Naive B cell (primary cell): ENCODE measurements at regions not wholly inside any gene's neighbourhood (a gene's known extent, or its start where the extent isn't known, plus 50 kb on each side); places are given as distances from the start of the nearest gene placed in this dataset.
A peak's percentile ranks its signal among the peaks of the same experiment; 100 is the strongest.

Experiments used
- ATAC-seq, 2 donors: fragments of 150-1000 bp; cut with Tn5 transposase; 2 replicates each; pipeline ENCODE4 v1.10.0; 2021; ENCODE audit warnings: low read depth in 2 of 2, mild to moderate bottlenecking in 2 of 2, moderate library complexity in 2 of 2
- DNase-seq: peaks from one replicate; pipeline ENCODE4 v3.0.0; 2022
- H3K27ac Mint-ChIP-seq, 6 donors: one replicate each; pipeline ENCODE4 v1.8.0; 2020 to 2022; ENCODE audit warnings: mild to moderate bottlenecking in 6 of 6, mixed read lengths in 6 of 6, moderate library complexity in 5 of 6, inconsistent platforms in 2 of 6
- H3K27me3 Mint-ChIP-seq, 3 donors: one replicate each; pipeline ENCODE4 v1.8.0; 2021 to 2022; ENCODE audit warnings: mixed read lengths in 3 of 3, mild to moderate bottlenecking in 1 of 3
- H3K36me3 Mint-ChIP-seq, 2 donors: one replicate each; pipeline ENCODE4 v1.8.0; 2020 to 2022; ENCODE audit warnings: mixed read lengths in 2 of 2, inconsistent platforms in 1 of 2, mild to moderate bottlenecking in 1 of 2
- H3K4me1 Mint-ChIP-seq, 3 donors: one replicate each; pipeline ENCODE4 v1.8.0; 2020 to 2022; ENCODE audit warnings: mixed read lengths in 3 of 3, inconsistent platforms in 1 of 3, mild to moderate bottlenecking in 1 of 3, moderate library complexity in 1 of 3
- H3K4me3 Mint-ChIP-seq, 8 donors: one replicate each; pipeline ENCODE4 v1.8.0; 2020 to 2022; ENCODE audit warnings: mild to moderate bottlenecking in 8 of 8, mixed read lengths in 8 of 8, moderate library complexity in 8 of 8, inconsistent platforms in 2 of 8
- H3K9me3 Mint-ChIP-seq, 7 donors: one replicate each; pipeline ENCODE4 v1.8.0; 2020 to 2022; ENCODE audit warnings: mixed read lengths in 7 of 7, mild to moderate bottlenecking in 5 of 7, inconsistent platforms in 2 of 7, moderate library complexity in 1 of 7

DNA sequence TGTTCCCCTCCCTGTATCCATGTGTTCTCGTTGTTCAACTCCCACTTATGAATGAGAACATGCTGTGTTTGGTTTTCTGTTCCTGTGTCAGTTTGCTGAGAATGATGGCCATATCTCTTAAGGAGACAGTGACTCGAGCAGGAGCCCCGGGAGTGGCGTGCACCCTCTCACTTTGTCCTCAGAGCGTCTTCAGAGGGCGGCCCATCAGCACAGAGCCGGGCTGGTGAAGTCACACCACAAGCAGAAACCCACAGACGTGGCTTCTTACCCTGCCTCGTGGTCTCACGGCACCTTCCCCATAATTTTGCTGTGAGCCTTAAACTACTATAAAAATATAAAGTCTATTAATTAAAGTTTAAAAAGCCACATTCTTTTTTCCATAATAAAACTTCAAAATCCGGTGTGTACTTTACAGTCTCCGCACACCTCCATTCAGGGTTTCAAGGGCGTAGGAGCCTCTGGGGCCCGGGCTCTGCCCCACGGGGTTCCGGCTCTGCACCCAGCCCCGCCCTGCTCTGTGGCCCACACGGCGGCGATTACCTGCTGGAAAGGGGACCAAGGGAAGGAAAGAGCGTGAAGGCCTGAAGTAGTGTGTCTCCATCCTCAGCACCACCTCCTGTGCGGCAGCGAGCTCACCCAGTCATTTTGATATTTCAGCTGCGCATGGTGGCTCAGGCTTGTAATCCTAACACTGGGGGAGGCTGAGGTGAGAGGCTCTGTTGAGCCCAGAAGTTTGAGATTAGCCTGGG is 101.3 kb upstream of the SOX1 start:
- no peak for ATAC-seq
- H3K9me3 Mint-ChIP-seq, result no peaks in the 10 kb centered on the region
- H3K36me3 Mint-ChIP-seq, result no peaks in the 10 kb centered on the region
- H3K27ac Mint-ChIP-seq, result no peak overlapping the region
- no peak for DNase-seq
- peaks cover 0 to 9% (median 8%) of the 10 kb centered on the region in 3 donors for H3K27me3 Mint-ChIP-seq
- no peaks in the 10 kb centered on the region for H3K4me1 Mint-ChIP-seq
- no peak overlapping the region for H3K4me3 Mint-ChIP-seq

DNA sequence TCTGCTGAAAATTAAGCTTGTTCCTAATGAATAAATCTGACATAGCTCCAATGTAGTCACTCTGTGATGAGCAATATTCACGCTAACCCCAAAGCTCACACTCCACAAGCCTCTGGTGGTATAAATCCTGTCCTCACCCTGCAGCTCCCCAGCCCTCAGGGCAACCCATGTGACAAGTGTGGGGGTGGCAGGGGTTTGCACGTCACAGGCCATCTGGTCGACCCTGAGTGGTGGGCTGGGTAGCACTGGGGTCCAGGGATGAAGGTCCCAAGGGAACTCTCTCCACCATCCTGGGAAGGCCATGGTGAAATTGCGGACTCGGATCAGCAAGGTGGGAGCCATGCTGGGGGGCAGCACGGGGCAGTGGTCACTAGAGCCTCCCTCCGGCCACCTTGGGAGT is 100.0 kb upstream of the SOX1 start:
- ATAC-seq (no peak), DNase-seq (no peak)
- Mint-ChIP-seq H3K27ac (no peak overlapping the region), H3K9me3 (no peaks in the 10 kb centered on the region), H3K27me3 (peaks cover 5 to 12% (median 9%) of the 10 kb centered on the region in 3 donors), H3K4me1 (no peaks in the 10 kb centered on the region), H3K36me3 (no peaks in the 10 kb centered on the region), H3K4me3 (no peak overlapping the region)

DNA sequence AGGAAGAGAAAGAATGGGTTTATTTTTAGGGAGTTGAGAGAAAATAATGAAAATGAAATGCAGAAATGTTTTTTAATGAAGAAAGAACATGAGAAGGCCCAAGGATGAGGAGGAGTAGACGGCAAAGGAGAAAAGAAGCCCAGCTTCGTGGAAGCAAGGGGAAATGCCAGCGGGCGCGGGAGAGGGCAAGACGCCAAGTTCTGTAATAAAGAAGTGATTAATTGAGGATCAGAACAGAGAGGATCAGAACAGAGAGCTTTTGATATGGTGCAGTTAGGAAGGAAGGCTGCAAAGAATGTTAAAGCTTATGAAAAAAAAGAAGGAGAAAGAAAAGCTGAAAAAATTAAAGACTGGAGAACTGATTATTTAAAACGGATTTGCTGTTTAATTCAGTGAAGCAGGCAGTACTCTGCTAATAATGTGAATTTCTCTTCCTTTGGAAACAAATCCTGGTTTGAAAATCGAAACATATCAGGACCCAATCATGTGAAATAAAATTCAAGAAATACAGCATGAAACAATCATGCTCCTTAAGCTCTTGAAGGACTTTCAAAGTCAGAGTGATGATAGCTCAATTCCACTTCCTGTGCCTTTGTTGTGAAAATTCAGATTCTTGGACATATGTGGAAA is 99.3 kb upstream of the SOX1 start:
- no peak for DNase-seq
- H3K4me3 Mint-ChIP-seq, result peak overlapping the region in 1 of 8 donors; percentile 64
- H3K27me3 Mint-ChIP-seq, result peaks cover 5 to 17% (median 9%) of the 10 kb centered on the region in 3 donors
- no peaks in the 10 kb centered on the region for H3K9me3 Mint-ChIP-seq
- H3K27ac Mint-ChIP-seq, result no peak overlapping the region
- ATAC-seq, result no peak
- H3K36me3 Mint-ChIP-seq, result no peaks in the 10 kb centered on the region
- no peaks in the 10 kb centered on the region for H3K4me1 Mint-ChIP-seq

DNA sequence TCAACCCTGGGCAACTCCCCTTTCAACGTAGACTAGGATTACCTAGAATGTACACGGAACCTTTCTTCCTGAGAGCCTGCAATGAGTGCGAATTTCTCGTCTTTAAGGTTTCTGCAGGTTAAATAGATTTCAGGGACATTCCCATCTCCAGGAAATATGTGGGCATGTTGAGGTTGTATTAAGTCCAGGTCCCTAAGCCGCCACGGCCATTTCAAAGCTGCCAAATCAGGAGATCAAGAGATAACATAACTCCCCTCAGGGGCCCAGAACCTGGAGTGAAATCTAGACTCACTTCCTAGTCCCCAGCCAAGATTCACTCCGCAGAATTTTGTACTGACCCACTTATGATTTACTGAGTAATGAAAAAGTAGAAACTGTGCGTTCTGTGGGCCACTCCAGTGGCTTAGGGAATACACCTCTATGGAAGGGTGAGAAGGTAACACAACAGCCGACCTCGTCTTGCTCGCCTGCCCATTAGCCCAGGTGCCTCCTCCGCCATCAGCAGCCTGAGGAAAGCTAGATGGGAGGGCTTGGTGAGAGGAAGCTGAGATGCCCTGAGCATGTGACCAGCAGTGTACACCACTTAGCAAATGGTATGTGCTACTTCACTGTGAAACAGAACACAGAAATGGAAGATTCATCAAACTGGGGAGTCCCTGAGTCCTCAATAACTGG is 98.5 kb upstream of the SOX1 start:
- Mint-ChIP-seq H3K27me3 (peaks cover 5 to 17% (median 9%) of the 10 kb centered on the region in 3 donors), H3K36me3 (no peaks in the 10 kb centered on the region), H3K27ac (no peak overlapping the region), H3K4me3 (no peak overlapping the region), H3K9me3 (no peaks in the 10 kb centered on the region), H3K4me1 (no peaks in the 10 kb centered on the region)
- DNase-seq, result no peak
- no peak for ATAC-seq

DNA sequence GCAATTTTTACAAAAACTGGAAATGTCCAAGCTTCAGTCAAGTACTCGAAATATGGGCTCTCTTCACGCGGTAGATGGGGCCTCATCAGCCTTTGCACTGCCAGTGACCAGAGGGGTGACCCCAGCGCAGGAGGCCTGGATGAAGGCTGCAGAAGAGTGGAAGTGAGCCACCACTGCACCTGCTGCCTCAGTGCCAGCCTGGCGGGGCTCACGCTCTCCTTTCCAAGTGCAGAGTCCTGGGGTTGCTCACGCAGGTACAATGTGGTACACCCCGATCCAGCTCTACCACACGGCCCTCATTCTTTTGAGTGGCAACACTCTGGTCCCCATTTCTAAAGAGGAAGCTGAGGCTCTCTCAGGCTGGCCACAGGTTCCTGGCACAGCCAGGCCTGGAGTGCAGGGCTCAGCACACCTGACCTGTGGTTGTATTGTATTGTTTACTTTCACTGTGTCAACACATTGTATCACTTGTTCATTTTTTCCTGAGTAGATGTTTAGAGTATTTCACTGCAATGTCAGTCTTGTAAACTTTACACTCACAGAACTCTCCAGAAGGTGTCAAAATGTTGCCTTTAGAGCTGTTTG is 97.3 kb upstream of the SOX1 start:
- H3K4me3 Mint-ChIP-seq, result no peak overlapping the region
- no peaks in the 10 kb centered on the region for H3K36me3 Mint-ChIP-seq

DNA sequence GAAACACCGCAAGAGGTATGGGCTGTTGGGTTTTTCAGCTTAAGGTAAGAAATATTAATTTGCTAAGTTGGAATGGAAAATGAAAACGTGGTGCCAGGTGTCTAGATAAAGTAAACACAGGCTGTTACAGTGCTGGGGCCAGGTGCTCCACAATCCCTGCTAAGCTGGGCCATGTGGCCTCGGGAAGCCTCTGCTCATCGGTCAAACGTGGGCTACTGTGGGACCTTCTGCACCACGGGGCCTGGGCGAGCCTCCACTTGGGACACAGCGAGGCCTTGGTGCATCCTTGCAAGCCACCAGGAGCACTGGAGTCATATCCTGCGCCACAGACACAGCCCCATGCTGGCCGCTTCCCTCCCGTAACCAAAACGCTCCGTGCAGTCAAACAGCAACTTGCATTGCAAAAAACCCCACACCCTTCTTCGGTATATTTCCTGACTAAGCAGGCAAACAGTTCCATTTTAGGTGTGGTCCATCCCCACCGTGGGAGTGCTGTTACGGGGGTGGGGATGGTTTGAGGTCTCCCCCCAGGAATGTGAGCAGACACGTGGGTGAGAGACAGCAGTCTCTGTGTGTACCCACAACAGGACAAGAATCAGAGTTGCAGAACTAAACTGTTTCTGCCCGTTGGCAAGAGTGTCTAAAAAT is 96.3 kb upstream of the SOX1 start:
- peaks cover 0 to 14% (median 6%) of the 10 kb centered on the region in 7 donors for H3K9me3 Mint-ChIP-seq
- ATAC-seq (no peak), DNase-seq (no peak)
- H3K36me3 Mint-ChIP-seq, result no peaks in the 10 kb centered on the region
- peaks cover 0 to 12% (median 8%) of the 10 kb centered on the region in 3 donors for H3K4me1 Mint-ChIP-seq
- no peak overlapping the region for H3K4me3 Mint-ChIP-seq
- no peak overlapping the region for H3K27ac Mint-ChIP-seq
- H3K27me3 Mint-ChIP-seq, result peaks cover 5 to 17% (median 9%) of the 10 kb centered on the region in 3 donors

More for the DNA sequence above, 97.3 kb upstream of the SOX1 start:
- Mint-ChIP-seq H3K27me3 (peaks cover 5 to 17% (median 9%) of the 10 kb centered on the region in 3 donors), H3K9me3 (peaks cover 0 to 6% (median 0%) of the 10 kb centered on the region in 7 donors), H3K27ac (no peak overlapping the region), H3K4me1 (peaks cover 0 to 3% (median under 1%) of the 10 kb centered on the region in 3 donors)
- no peak for ATAC-seq
- DNase-seq, result no peak

DNA sequence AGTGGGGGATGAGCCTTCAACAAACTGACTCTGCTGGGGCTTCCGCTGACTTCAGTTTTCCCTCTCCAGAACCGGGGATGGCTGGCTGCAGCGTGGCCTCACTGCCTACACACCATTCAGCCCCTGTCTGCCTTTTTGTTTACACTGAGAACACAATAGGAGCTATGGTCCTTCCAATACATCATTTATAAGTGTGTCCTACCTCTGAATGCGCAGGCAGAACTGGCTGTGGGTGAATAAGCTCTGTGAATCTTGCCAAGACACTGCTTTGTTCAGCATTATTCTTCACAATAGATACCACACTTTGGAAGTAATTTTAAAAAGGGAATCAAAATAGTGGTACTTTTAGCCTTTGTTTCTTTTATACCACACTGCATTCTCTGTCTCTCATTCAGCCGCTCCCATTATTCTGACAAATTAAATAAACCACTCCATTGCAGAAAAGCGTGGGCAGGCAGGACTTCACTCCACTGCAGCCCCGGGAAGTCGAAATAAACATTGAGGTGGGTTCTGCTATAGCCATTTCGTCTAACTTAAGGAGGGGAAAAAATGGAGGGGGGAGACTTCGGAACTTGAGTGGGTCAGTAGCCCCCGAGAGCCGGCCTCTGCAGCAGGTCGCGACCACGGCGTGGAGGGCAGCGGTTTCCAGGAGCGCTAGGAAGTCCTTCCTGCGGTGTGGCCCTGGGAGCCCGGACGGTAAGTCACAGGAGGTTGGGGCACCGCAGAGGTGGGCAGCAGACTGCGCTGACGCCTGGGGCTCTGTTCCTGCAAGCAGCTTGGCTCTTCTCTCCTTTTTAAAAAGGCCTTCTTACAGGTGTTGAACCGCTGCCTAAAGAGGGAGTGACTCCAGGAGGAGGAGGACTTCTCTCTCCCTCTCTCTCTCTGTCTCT is 94.8 kb upstream of the SOX1 start:
- ATAC-seq (no peak), DNase-seq (no peak)
- Mint-ChIP-seq H3K27me3 (peaks cover 5 to 16% (median 9%) of the 10 kb centered on the region in 3 donors), H3K27ac (no peak overlapping the region), H3K36me3 (no peaks in the 10 kb centered on the region), H3K4me3 (no peak overlapping the region), H3K4me1 (peaks cover 0 to 13% (median 8%) of the 10 kb centered on the region in 3 donors), H3K9me3 (peaks cover 0 to 14% (median 6%) of the 10 kb centered on the region in 7 donors)

DNA sequence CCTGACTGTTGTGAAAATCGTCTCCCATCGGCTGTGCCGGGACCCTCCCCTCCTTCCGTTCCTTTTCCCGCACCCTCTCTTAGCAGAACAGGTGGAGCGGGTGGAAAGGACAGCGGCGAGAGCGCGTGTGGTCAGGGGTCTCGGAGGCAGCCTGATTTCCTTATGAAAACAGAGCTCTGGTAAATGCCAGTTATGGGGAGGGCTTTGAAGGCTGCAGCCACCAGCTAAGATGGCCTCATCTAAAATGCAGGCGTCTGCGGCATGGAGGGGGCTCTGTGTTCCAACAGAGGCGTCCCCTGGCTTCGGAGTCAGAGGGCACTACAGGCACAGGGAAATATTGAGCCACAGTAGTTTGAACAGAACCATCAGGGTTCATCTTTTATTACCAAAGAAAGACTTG is 93.8 kb upstream of the SOX1 start:
- peaks cover 2 to 9% (median 5%) of the 10 kb centered on the region in 3 donors for H3K27me3 Mint-ChIP-seq
- H3K4me1 Mint-ChIP-seq, result peaks cover 0 to 13% (median 8%) of the 10 kb centered on the region in 3 donors
- DNase-seq, result no peak
- H3K9me3 Mint-ChIP-seq, result peaks cover 0 to 14% (median 6%) of the 10 kb centered on the region in 7 donors
- H3K4me3 Mint-ChIP-seq, result no peak overlapping the region
- no peak for ATAC-seq
- H3K27ac Mint-ChIP-seq, result no peak overlapping the region
- H3K36me3 Mint-ChIP-seq, result no peaks in the 10 kb centered on the region

DNA sequence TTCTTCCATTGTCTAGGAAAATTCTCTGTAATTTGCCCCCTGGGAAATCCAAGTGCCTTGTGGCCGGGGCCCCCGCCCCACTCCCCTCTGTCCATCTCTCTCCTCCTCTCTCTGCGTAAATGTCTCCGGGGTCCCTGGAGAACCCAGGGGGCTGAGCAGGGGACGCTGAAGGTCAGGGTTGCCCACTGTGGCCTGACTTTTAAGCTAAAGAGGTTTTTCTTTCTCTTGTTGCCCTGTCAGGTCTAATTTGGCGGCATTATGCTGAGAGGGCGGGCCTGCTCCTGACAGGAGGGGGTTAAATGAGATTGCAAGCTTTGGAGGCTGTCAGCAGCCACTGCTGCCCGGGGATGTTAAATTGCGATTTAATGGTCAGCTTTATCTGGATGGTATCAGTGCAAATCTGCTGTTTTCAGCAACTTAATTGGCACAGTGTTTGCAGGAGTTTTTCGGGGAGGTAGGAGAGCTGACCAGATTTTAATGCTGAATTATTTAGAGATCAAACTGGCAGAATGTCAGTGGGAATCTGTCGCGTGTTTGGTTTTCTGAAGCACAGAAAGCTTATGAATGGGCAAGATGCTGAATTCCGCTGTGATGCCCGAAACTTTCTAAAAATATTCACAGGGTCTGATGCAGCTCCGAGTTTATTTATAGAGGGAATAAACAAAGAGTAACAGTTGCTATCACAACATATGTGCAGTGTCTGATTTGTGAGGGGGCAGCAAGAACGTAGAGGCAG is 93.2 kb upstream of the SOX1 start:
- H3K27me3 Mint-ChIP-seq, result peaks cover 0 to 9% (median 5%) of the 10 kb centered on the region in 3 donors
- H3K27ac Mint-ChIP-seq, result no peak overlapping the region
- no peak overlapping the region for H3K4me3 Mint-ChIP-seq
- DNase-seq (no peak), ATAC-seq (no peak)
- H3K36me3 Mint-ChIP-seq, result no peaks in the 10 kb centered on the region
- H3K9me3 Mint-ChIP-seq, result peaks cover 0 to 14% (median 6%) of the 10 kb centered on the region in 7 donors
- peaks cover 0 to 13% (median 8%) of the 10 kb centered on the region in 3 donors for H3K4me1 Mint-ChIP-seq

DNA sequence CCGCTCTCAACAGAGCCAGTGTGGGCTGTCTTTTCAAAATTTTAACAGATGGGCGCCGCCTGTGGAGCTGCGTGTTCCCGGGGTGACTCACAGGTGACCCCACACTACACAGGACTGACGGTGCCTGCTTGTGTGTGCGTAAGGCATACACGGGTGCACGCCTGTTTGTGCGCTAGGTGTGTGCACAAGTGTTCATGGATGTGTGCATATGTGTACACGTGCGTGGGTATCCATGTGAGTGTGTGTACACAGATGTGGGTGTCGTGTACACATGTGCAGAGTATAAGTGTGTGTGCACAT is 92.7 kb upstream of the SOX1 start:
- peaks cover 0 to 13% (median 8%) of the 10 kb centered on the region in 3 donors for H3K4me1 Mint-ChIP-seq
- DNase-seq, result no peak
- no peak for ATAC-seq
- H3K9me3 Mint-ChIP-seq, result peaks cover 0 to 14% (median 6%) of the 10 kb centered on the region in 7 donors
- H3K27ac Mint-ChIP-seq, result no peak overlapping the region
- peaks cover 0 to 9% (median 5%) of the 10 kb centered on the region in 3 donors for H3K27me3 Mint-ChIP-seq
- H3K4me3 Mint-ChIP-seq, result no peak overlapping the region
- no peaks in the 10 kb centered on the region for H3K36me3 Mint-ChIP-seq

DNA sequence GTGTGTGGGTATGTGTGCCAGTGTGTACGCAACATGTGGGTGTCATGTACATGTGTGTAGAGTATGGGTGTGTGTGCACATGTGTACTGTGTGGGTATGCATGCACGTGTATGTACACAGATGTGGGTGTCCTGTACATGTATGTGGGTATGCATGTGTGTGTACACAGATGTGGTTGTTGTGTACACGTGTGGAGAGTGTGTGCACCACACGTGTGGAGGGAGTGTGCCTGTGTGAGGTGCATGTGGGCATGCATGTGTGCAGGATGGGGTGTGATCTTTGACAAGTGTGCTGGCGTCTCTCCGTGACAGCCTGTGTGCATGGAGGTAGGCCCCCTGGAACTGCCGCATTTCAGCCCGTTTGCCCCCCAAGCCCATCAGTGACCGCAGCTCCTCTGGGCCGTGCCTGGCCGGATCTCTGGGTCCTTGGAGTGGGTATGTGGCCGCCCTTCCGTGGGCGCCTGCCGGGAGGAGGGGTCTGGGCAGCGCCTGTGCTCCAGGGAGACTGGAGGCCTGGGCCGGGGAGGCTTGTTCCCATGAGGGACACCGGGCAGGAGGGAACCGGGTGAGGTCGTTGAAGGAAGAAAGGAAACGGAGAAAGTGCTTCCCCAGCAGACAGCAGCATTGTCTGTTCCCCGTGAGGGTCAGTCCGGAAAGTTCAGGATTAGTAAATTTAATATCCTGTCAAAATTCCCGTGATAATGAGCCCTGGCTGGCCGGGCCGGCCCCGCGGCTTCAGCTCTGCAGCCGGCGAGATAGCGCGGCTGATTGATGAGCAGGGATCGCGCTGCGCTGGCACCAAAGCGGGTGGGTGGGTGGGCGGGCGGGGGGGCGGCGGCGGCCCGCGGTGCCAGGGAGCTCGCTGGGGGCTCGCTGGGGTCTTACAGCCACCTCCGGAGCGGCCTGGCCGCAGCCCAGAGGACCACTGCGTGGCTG is 91.1 kb upstream of the SOX1 start:
- peak overlapping the region in 2 of 6 donors; percentile 10 to 27 for H3K27ac Mint-ChIP-seq
- H3K4me3 Mint-ChIP-seq, result no peak overlapping the region
- H3K27me3 Mint-ChIP-seq, result peaks cover 0 to 9% (median 9%) of the 10 kb centered on the region in 3 donors
- no peak for ATAC-seq
- peaks cover 0 to 14% (median 6%) of the 10 kb centered on the region in 7 donors for H3K9me3 Mint-ChIP-seq
- H3K4me1 Mint-ChIP-seq, result peaks cover 0 to 13% (median 8%) of the 10 kb centered on the region in 3 donors
- H3K36me3 Mint-ChIP-seq, result no peaks in the 10 kb centered on the region
- DNase-seq, result no peak
